GM23248 (cell line): ENCODE measurements at regions not wholly inside any gene's neighbourhood (a gene's known extent, or its start where the extent isn't known, plus 50 kb on each side); places are given as distances from the start of the nearest gene placed in this dataset.

Source experiments
- EZH2 ChIP-seq: fragments of 200-600 bp; sonication (generic); IDR thresholded peaks from 2 replicates; pipeline ENCODE4 v1.6.1; 2018; ENCODE audit warnings: antibody characterized with exemption, mild to moderate bottlenecking; ENCODE audit not compliant: insufficient read depth, poor library complexity, severe bottlenecking
- EZH2phosphoT487 ChIP-seq: fragments of 200-600 bp; sonication (generic); IDR thresholded peaks from 2 replicates; pipeline ENCODE4 v1.6.1; 2018; ENCODE audit warnings: antibody characterized with exemption, moderate library complexity, mild to moderate bottlenecking, low read depth; ENCODE audit not compliant: insufficient read depth

DNA sequence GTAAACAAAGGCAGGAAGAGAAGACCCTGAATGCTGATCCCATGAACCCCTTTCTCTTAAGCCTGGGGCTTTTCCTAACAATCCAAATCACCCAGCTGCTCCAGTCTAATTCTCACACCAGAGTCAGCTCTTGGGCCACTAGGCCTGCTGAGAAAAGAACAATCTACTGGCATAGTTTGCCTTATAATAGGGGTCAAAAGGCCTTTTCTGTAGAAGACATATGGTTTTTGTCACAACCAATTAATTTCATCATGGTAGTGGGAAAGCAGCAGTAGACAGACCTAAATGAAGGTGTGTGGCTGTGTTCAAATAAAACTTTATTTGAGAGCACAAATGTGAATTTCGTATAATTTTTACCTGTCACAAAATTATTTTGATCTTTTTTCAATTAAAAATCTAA lies 994.7 kb upstream of the EPHA7 start:
- no peak for TF ChIP-seq EZH2
- TF ChIP-seq EZH2phosphoT487, result no peak
